ENCODE measurements at regions not wholly inside any gene's neighbourhood (a gene's known extent, or its start where the extent isn't known, plus 50 kb on each side); places are given as distances from the start of the nearest gene placed in this dataset.

GRCh38 chr10:83182076-83182475, 957.2 kb upstream of the GHITM start:
- TF ChIP-seq CTCF (IDR thresholded peaks at IDR 0.05) (no peak), POLR2A (IDR thresholded peaks at IDR 0.05) (no peak)
- intact Hi-C loops (cut with DNase I; ENCODE audit: low total_unique reads): no loop called here
- no peak overlapping the region for H3K4me3 ChIP-seq (ENCODE audit: low read depth, poor library complexity, severe bottlenecking)
- DNase-seq (ENCODE audit: low spot score in 2 of 2): no peak
- 74 to 90% methylated on average over 2 of the region's 2 CpGs for WGBS, 2 donors

- H3K4me3 ChIP-seq (ENCODE audit: low read depth, poor library complexity, severe bottlenecking): no peak overlapping the region
- no peak for DNase-seq (ENCODE audit: low spot score in 2 of 2)
- intact Hi-C loops (cut with DNase I; ENCODE audit: low total_unique reads): no loop called here
- 83 to 89% methylated on average over 6 of the region's 6 CpGs for WGBS, 2 donors
- TF ChIP-seq POLR2A (IDR thresholded peaks at IDR 0.05): no peak
- TF ChIP-seq CTCF (IDR thresholded peaks at IDR 0.05): no peak
Observed at GRCh38 chr10:83184641-83185040, 954.7 kb upstream of the GHITM start.

- intact Hi-C loops (cut with DNase I; ENCODE audit: low total_unique reads): no loop called here
- TF ChIP-seq CTCF (IDR thresholded peaks at IDR 0.05) (no peak), POLR2A (IDR thresholded peaks at IDR 0.05) (no peak)
- H3K4me3 ChIP-seq (ENCODE audit: low read depth, poor library complexity, severe bottlenecking): no peak overlapping the region
- WGBS, 2 donors: 75 to 76% methylated on average over 4 of the region's 4 CpGs
- DNase-seq (ENCODE audit: low spot score in 2 of 2): no peak
Observed at GRCh38 chr10:83190614-83191013, 948.7 kb upstream of the GHITM start.

GRCh38 chr10:83193026-83193425, 946.3 kb upstream of the GHITM start:
- DNase-seq (ENCODE audit: low spot score in 2 of 2): no peak
- TF ChIP-seq POLR2A (IDR thresholded peaks at IDR 0.05): no peak
- no peak for TF ChIP-seq CTCF (IDR thresholded peaks at IDR 0.05)
- 33 to 38% methylated on average over 4 of the region's 4 CpGs for WGBS, 2 donors
- intact Hi-C loops (cut with DNase I; ENCODE audit: low total_unique reads): no loop called here
- no peak overlapping the region for H3K4me3 ChIP-seq (ENCODE audit: low read depth, poor library complexity, severe bottlenecking)

GRCh38 chr10:83195021-83195420, 944.3 kb upstream of the GHITM start:
- no peak overlapping the region for H3K4me3 ChIP-seq (ENCODE audit: low read depth, poor library complexity, severe bottlenecking)
- intact Hi-C loops (cut with DNase I; ENCODE audit: low total_unique reads): no loop called here
- 89 to 92% methylated on average over 3 of the region's 3 CpGs for WGBS, 2 donors
- TF ChIP-seq CTCF (IDR thresholded peaks at IDR 0.05) (no peak), POLR2A (IDR thresholded peaks at IDR 0.05) (no peak)
- DNase-seq (ENCODE audit: low spot score in 2 of 2): no peak

DNA sequence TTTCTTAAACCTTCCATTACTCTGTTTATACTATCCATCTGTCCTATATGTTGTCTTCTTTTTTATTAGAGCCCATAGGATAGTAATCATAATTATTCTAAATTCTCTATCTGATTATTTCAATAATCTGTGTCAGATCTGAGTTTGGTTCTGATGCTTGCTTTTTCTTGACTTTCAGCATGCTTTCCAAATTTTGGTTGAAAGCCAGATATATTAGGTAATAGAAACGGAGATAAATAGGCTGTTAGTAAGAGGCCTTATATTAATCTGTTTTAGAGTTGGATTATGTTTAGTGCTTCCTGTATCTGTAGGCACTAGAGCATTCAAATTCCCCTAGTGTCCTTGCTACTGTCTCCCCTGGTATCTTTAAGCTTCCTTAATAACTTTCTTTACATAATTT, 939.9 kb upstream of the GHITM start:
- intact Hi-C loops (cut with DNase I; ENCODE audit: low total_unique reads): no loop called here
- no peak for DNase-seq (ENCODE audit: low spot score in 2 of 2)
- 34 to 39% methylated on average over 1 of the region's 1 CpG for WGBS, 2 donors
- no peak for TF ChIP-seq POLR2A (IDR thresholded peaks at IDR 0.05)
- TF ChIP-seq CTCF (IDR thresholded peaks at IDR 0.05): no peak
- no peak overlapping the region for H3K4me3 ChIP-seq (ENCODE audit: low read depth, poor library complexity, severe bottlenecking)
